ENCODE measurements at regions not wholly inside any gene's neighbourhood (a gene's known extent, or its start where the extent isn't known, plus 50 kb on each side); places are given as distances from the start of the nearest gene placed in this dataset.

GRCh38 chr5:133890776-133891280, 77.6 kb downstream of the C5orf15 start:
- TF ChIP-seq TAF1 (IDR thresholded peaks at IDR 0.05; ENCODE audit: low read depth) (no peak), TCF12 (IDR thresholded peaks at IDR 0.05; ENCODE audit: low read depth) (no peak), EP300 (IDR thresholded peaks at IDR 0.05; ENCODE audit: borderline replicate concordance) (no peak), EGR1 (IDR thresholded peaks at IDR 0.05) (no peak), USF1 (IDR thresholded peaks at IDR 0.05) (no peak), TEAD4 (IDR thresholded peaks at IDR 0.05) (no peak), CEBPB (IDR thresholded peaks at IDR 0.05) (no peak), RAD21 (IDR thresholded peaks at IDR 0.05; ENCODE audit: low read depth) (no peak), YY1 (IDR thresholded peaks at IDR 0.05; ENCODE audit: low read depth) (no peak), CREB1 (IDR thresholded peaks at IDR 0.05; ENCODE audit: low read depth) (no peak)
- TF ChIP-seq, protein P1, sequence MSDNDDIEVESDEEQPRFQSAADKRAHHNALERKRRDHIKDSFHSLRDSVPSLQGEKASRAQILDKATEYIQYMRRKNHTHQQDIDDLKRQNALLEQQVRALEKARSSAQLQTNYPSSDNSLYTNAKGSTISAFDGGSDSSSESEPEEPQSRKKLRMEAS (IDR thresholded peaks at IDR 0.05), result no peak

DNA sequence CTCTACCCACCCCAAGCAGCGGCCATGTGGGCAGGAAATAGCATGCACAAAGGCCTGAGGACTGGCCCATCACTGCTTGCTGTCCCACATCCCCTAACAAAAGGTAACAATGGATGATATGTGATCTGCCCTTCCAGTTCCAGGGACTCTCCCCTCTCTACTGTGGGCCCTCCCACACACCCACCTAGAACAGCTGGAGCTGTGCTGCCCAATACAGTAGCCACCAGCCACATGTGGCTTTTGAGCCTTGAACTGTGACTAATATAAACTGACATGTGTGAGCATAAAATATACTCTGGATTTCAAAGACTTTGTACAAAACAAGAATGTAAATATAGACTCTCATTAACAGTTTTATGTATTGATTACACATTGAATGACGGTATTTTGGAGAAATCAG, 78.1 kb downstream of the C5orf15 start:
- no peak for TF ChIP-seq YY1 (IDR thresholded peaks at IDR 0.05; ENCODE audit: low read depth)
- no peak for TF ChIP-seq EP300 (IDR thresholded peaks at IDR 0.05; ENCODE audit: borderline replicate concordance)
- no peak for TF ChIP-seq REST (IDR thresholded peaks at IDR 0.05; ENCODE audit: low read depth)
- no peak for TF ChIP-seq EGR1 (IDR thresholded peaks at IDR 0.05)
- no peak for TF ChIP-seq FOXM1 (IDR thresholded peaks at IDR 0.05; ENCODE audit: borderline replicate concordance, low read depth)
- TF ChIP-seq USF1 (IDR thresholded peaks at IDR 0.05), result no peak
- TF ChIP-seq, protein P1 (IDR thresholded peaks at IDR 0.05), result no peak
- TF ChIP-seq TAF1 (IDR thresholded peaks at IDR 0.05; ENCODE audit: low read depth), result no peak
- TF ChIP-seq RAD21 (IDR thresholded peaks at IDR 0.05; ENCODE audit: low read depth), result no peak
- no peak for TF ChIP-seq CEBPB (IDR thresholded peaks at IDR 0.05)
- TF ChIP-seq TCF12 (IDR thresholded peaks at IDR 0.05; ENCODE audit: low read depth), result no peak
- TF ChIP-seq CREB1 (IDR thresholded peaks at IDR 0.05; ENCODE audit: low read depth), result no peak
- TF ChIP-seq TEAD4 (IDR thresholded peaks at IDR 0.05), result no peak
- no peak for TF ChIP-seq NFIC (IDR thresholded peaks at IDR 0.05)

DNA sequence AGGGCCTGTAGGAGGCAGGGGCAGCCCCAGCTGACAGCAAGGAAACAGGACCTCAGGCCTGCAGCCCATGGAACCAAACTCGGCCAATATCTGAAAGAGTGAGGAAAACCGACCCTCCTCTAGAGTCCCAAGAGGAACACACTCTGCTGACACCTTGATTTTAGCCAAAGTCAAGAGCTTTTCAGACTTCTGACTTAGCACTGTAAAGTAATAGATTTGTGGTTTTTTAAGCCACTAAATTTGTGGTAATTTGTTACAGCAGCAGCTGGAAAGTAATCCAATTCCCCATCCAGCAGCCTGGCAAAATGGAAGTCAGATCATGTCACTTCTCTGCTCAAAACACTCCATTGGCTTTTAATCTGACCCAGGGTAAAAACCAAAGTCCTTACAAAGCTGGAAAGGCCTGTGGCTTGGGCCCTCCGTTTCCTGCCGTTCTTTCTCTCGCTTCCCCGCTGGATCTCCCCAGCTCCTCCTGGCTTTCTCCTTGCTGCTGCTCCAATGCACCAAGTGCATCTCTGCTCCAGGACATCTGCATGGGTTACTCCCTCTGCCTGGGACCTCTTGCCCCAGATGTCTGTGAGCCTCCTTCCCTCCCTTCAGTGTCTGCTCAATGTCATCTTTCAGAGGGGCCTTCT, 79.0 kb downstream of the C5orf15 start:
- TF ChIP-seq TCF12 (IDR thresholded peaks at IDR 0.05; ENCODE audit: low read depth) (no peak), TEAD4 (IDR thresholded peaks at IDR 0.05) (no peak), FOXM1 (IDR thresholded peaks at IDR 0.05; ENCODE audit: borderline replicate concordance, low read depth) (no peak), EP300 (IDR thresholded peaks at IDR 0.05; ENCODE audit: borderline replicate concordance) (no peak), USF1 (IDR thresholded peaks at IDR 0.05) (no peak), TAF1 (IDR thresholded peaks at IDR 0.05; ENCODE audit: low read depth) (no peak), RAD21 (IDR thresholded peaks at IDR 0.05; ENCODE audit: low read depth) (no peak), EGR1 (IDR thresholded peaks at IDR 0.05) (no peak), YY1 (IDR thresholded peaks at IDR 0.05; ENCODE audit: low read depth) (no peak), NFIC (IDR thresholded peaks at IDR 0.05) (no peak), ZBTB7A (IDR thresholded peaks at IDR 0.05; ENCODE audit: low read depth) (no peak), REST (IDR thresholded peaks at IDR 0.05; ENCODE audit: low read depth) (no peak), CEBPB (IDR thresholded peaks at IDR 0.05) (no peak), CREB1 (IDR thresholded peaks at IDR 0.05; ENCODE audit: low read depth) (no peak)
- TF ChIP-seq, protein P1 (IDR thresholded peaks at IDR 0.05), result no peak

GRCh38 chr5:133888625-133888991, 79.8 kb downstream of the C5orf15 start:
- TF ChIP-seq USF1 (IDR thresholded peaks at IDR 0.05) (no peak), NFIC (IDR thresholded peaks at IDR 0.05) (no peak), CEBPB (IDR thresholded peaks at IDR 0.05) (no peak), EP300 (IDR thresholded peaks at IDR 0.05; ENCODE audit: borderline replicate concordance) (no peak), TEAD4 (IDR thresholded peaks at IDR 0.05) (no peak), REST (IDR thresholded peaks at IDR 0.05; ENCODE audit: low read depth) (no peak), TAF1 (IDR thresholded peaks at IDR 0.05; ENCODE audit: low read depth) (no peak), YY1 (IDR thresholded peaks at IDR 0.05; ENCODE audit: low read depth) (no peak), ZBTB7A (IDR thresholded peaks at IDR 0.05; ENCODE audit: low read depth) (no peak), CREB1 (IDR thresholded peaks at IDR 0.05; ENCODE audit: low read depth) (no peak), TCF12 (IDR thresholded peaks at IDR 0.05; ENCODE audit: low read depth) (no peak), RAD21 (IDR thresholded peaks at IDR 0.05; ENCODE audit: low read depth) (no peak)
- TF ChIP-seq, protein P1 (IDR thresholded peaks at IDR 0.05), result no peak
